IPS DF 6.9 (cell line): ENCODE measurements at regions not wholly inside any gene's neighbourhood (a gene's known extent, or its start where the extent isn't known, plus 50 kb on each side); places are given as distances from the start of the nearest gene placed in this dataset.
A peak's percentile ranks its signal among the peaks of the same experiment; 100 is the strongest.

Experiments used
- DNase-seq: peaks from one replicate; pipeline ENCODE4 v3.0.0-alpha.2; 2013; ENCODE audit warnings: low read depth, low spot score
- H3K27ac ChIP-seq: one replicate; pipeline ENCODE4 v1.5.1; 2013; ENCODE audit warnings: low read length, control low read depth
- H3K27me3 ChIP-seq: 2 replicates; pipeline ENCODE4 v1.6.1; 2013; ENCODE audit warnings: mild to moderate bottlenecking, low read length; ENCODE audit not compliant: control insufficient read depth, insufficient read depth
- H3K36me3 ChIP-seq: 2 replicates; pipeline ENCODE4 v1.6.1; 2013; ENCODE audit warnings: low read length; ENCODE audit not compliant: control insufficient read depth, insufficient read depth
- H3K4me1 ChIP-seq: 2 replicates; pipeline ENCODE4 v1.6.1; 2013; ENCODE audit warnings: low read length; ENCODE audit not compliant: control insufficient read depth, insufficient read depth
- H3K4me3 ChIP-seq: 2 replicates; pipeline ENCODE4 v1.5.1; 2013; ENCODE audit warnings: mild to moderate bottlenecking, low read length
- H3K9me3 ChIP-seq: 2 replicates; pipeline ENCODE4 v1.6.1; 2013; ENCODE audit warnings: low read length, inconsistent platforms; ENCODE audit not compliant: control insufficient read depth, insufficient read depth
- WGBS: extraction: QIAGEN DNeasy Blood & Tissue Kit; methylation state at CpG from one replicate; pipeline ENCODE4 v1.1.7; 2013; ENCODE audit warnings: mixed read lengths, missing lambda C conversion rate; ENCODE audit not compliant: insufficient read length, insufficient coverage; 5-methylcytosine and 5-hydroxymethylcytosine counted together

GRCh38 chr20:39849664-39850063 is 839.4 kb downstream of the MAFB start:
- H3K27me3 ChIP-seq = no peaks in the 10 kb centered on the region
- no peak overlapping the region for H3K27ac ChIP-seq
- H3K9me3 ChIP-seq = no peaks in the 10 kb centered on the region
- no peaks in the 10 kb centered on the region for H3K4me1 ChIP-seq
- H3K36me3 ChIP-seq = no peaks in the 10 kb centered on the region
- no CpG with 5 or more reads among the region's 9 CpGs for WGBS
- DNase-seq = no peak
- no peak overlapping the region for H3K4me3 ChIP-seq

- Histone ChIP-seq H3K27ac (no peak overlapping the region), H3K4me3 (no peak overlapping the region), H3K27me3 (no peaks in the 10 kb centered on the region), H3K9me3 (no peaks in the 10 kb centered on the region), H3K4me1 (no peaks in the 10 kb centered on the region), H3K36me3 (no peaks in the 10 kb centered on the region)
- DNase-seq = no peak
- WGBS = no CpG with 5 or more reads among the region's 5 CpGs
Observed at GRCh38 chr20:39849171-39849570, 839.9 kb downstream of the MAFB start.

- WGBS = no CpG with 5 or more reads among the region's 9 CpGs
- Histone ChIP-seq H3K4me3 (no peak overlapping the region), H3K4me1 (no peaks in the 10 kb centered on the region), H3K9me3 (no peaks in the 10 kb centered on the region), H3K27ac (no peak overlapping the region), H3K36me3 (no peaks in the 10 kb centered on the region), H3K27me3 (no peaks in the 10 kb centered on the region)
- DNase-seq = no peak
Observed at GRCh38 chr20:39839399-39840119, 849.5 kb downstream of the MAFB start.

- Histone ChIP-seq H3K9me3 (no peaks in the 10 kb centered on the region), H3K27me3 (no peaks in the 10 kb centered on the region), H3K27ac (no peak overlapping the region), H3K36me3 (no peaks in the 10 kb centered on the region), H3K4me1 (no peaks in the 10 kb centered on the region), H3K4me3 (no peak overlapping the region)
- no peak for DNase-seq
- WGBS = no CpG with 5 or more reads among the region's 3 CpGs
Observed at GRCh38 chr20:39837561-39837960, 851.5 kb downstream of the MAFB start.

- Histone ChIP-seq H3K27ac (no peak overlapping the region), H3K4me1 (no peaks in the 10 kb centered on the region), H3K9me3 (no peaks in the 10 kb centered on the region), H3K27me3 (no peaks in the 10 kb centered on the region), H3K4me3 (no peak overlapping the region), H3K36me3 (no peaks in the 10 kb centered on the region)
- DNase-seq = no peak
- no CpG with 5 or more reads among the region's 7 CpGs for WGBS
Observed at GRCh38 chr20:39835130-39835842, 853.8 kb downstream of the MAFB start.

GRCh38 chr20:39830903-39831302 is 858.1 kb downstream of the MAFB start:
- Histone ChIP-seq H3K4me3 (no peak overlapping the region), H3K4me1 (no peaks in the 10 kb centered on the region), H3K27me3 (no peaks in the 10 kb centered on the region), H3K9me3 (no peaks in the 10 kb centered on the region), H3K27ac (no peak overlapping the region), H3K36me3 (no peaks in the 10 kb centered on the region)
- no peak for DNase-seq
- WGBS = no CpG with 5 or more reads among the region's 2 CpGs

GRCh38 chr20:39829661-39830060 is 859.4 kb downstream of the MAFB start:
- no peaks in the 10 kb centered on the region for H3K36me3 ChIP-seq
- no peak overlapping the region for H3K27ac ChIP-seq
- no CpG with 5 or more reads among the region's 3 CpGs for WGBS
- no peaks in the 10 kb centered on the region for H3K9me3 ChIP-seq
- no peaks in the 10 kb centered on the region for H3K4me1 ChIP-seq
- H3K27me3 ChIP-seq = no peaks in the 10 kb centered on the region
- no peak for DNase-seq
- H3K4me3 ChIP-seq = no peak overlapping the region

- no peaks in the 10 kb centered on the region for H3K27me3 ChIP-seq
- no peaks in the 10 kb centered on the region for H3K9me3 ChIP-seq
- DNase-seq = peak; percentile 13
- no peaks in the 10 kb centered on the region for H3K4me1 ChIP-seq
- H3K27ac ChIP-seq = no peak overlapping the region
- no CpG with 5 or more reads among the region's 3 CpGs for WGBS
- no peak overlapping the region for H3K4me3 ChIP-seq
- H3K36me3 ChIP-seq = no peaks in the 10 kb centered on the region
Observed at GRCh38 chr20:39829256-39829655, 859.8 kb downstream of the MAFB start.

GRCh38 chr20:39825950-39826349 is 863.1 kb downstream of the MAFB start:
- Histone ChIP-seq H3K36me3 (no peaks in the 10 kb centered on the region), H3K4me3 (no peak overlapping the region), H3K27ac (no peak overlapping the region), H3K27me3 (no peaks in the 10 kb centered on the region), H3K4me1 (no peaks in the 10 kb centered on the region), H3K9me3 (no peaks in the 10 kb centered on the region)
- no CpG with 5 or more reads among the region's 3 CpGs for WGBS
- no peak for DNase-seq

- Histone ChIP-seq H3K4me1 (no peaks in the 10 kb centered on the region), H3K36me3 (no peaks in the 10 kb centered on the region), H3K9me3 (no peaks in the 10 kb centered on the region), H3K27me3 (no peaks in the 10 kb centered on the region), H3K4me3 (no peak overlapping the region), H3K27ac (no peak overlapping the region)
- WGBS = no CpG with 5 or more reads among the region's 3 CpGs
- no peak for DNase-seq
Observed at GRCh38 chr20:39825524-39825923, 863.4 kb downstream of the DHX35 start.

- H3K27ac ChIP-seq = no peak overlapping the region
- H3K27me3 ChIP-seq = no peaks in the 10 kb centered on the region
- no peaks in the 10 kb centered on the region for H3K4me1 ChIP-seq
- H3K9me3 ChIP-seq = no peaks in the 10 kb centered on the region
- no peak overlapping the region for H3K4me3 ChIP-seq
- H3K36me3 ChIP-seq = no peaks in the 10 kb centered on the region
- no CpG with 5 or more reads among the region's 4 CpGs for WGBS
- DNase-seq = no peak
Observed at GRCh38 chr20:39823224-39823623, 861.1 kb downstream of the DHX35 start.
